ENCODE measurements at regions not wholly inside any gene's neighbourhood (a gene's known extent, or its start where the extent isn't known, plus 50 kb on each side); places are given as distances from the start of the nearest gene placed in this dataset.

DNA sequence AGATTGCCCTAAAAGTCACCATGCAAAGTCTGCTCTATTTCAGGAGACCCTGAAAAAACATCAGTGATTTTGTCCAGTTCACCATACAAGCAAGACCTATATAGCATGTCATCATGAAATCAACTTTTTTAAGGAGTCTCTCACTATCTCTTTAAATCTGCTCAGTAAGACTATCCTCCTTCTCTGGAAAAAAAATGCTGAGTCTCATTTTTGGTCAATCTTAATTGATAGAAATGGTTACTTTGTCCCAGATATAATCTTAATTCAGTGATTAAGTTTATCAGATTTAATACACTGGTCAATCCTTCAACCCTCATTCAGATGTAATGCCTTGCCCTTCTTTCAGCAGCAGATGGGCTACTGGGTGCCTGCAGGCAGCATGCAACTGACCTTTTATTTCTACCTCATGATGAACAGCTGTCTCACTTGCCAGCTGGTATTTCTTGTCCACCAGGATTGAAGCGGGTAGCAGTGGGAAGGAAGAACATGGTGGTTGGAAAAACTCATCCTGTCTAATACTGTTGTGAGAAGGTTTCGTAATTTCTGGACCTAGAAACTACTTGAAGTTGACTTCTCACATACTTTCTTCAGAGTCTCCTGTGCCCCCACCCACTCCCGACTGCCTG is 375.3 kb downstream of the DNAH5 start:
- TF ChIP-seq, protein P1, sequence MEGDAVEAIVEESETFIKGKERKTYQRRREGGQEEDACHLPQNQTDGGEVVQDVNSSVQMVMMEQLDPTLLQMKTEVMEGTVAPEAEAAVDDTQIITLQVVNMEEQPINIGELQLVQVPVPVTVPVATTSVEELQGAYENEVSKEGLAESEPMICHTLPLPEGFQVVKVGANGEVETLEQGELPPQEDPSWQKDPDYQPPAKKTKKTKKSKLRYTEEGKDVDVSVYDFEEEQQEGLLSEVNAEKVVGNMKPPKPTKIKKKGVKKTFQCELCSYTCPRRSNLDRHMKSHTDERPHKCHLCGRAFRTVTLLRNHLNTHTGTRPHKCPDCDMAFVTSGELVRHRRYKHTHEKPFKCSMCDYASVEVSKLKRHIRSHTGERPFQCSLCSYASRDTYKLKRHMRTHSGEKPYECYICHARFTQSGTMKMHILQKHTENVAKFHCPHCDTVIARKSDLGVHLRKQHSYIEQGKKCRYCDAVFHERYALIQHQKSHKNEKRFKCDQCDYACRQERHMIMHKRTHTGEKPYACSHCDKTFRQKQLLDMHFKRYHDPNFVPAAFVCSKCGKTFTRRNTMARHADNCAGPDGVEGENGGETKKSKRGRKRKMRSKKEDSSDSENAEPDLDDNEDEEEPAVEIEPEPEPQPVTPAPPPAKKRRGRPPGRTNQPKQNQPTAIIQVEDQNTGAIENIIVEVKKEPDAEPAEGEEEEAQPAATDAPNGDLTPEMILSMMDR (IDR thresholded peaks at IDR 0.05; ENCODE audit: unreplicated experiment): no peak
- H3K27me3 Mint-ChIP-seq (ENCODE audit: insufficient read depth, unreplicated experiment): no peaks in the 10 kb centered on the region
- no peak for DNase-seq (ENCODE audit: unreplicated experiment)
- POLR2A ChIA-PET: no interaction called here
- H3K9me3 Mint-ChIP-seq (ENCODE audit: unreplicated experiment): no peaks in the 10 kb centered on the region
- intact Hi-C loops (cut with micrococcal nuclease): loop anchor here (5.0 kb wide), 1 partner anchor 98 kb away; no protein-coding TSS in a partner anchor
- peaks cover 9% of the 10 kb centered on the region for H3K4me1 Mint-ChIP-seq (ENCODE audit: insufficient read depth, unreplicated experiment)
- H3K36me3 Mint-ChIP-seq (ENCODE audit: insufficient read depth, unreplicated experiment): no peaks in the 10 kb centered on the region
- H3K27ac Mint-ChIP-seq (ENCODE audit: low read depth, unreplicated experiment): no peak overlapping the region
- BruUV-seq (replicated peaks): no TSS peak
- no peak overlapping the region for H3K4me3 Mint-ChIP-seq (ENCODE audit: unreplicated experiment)
- CTCF ChIA-PET: interaction anchor here (0.8 kb wide), 1 partner anchor 17 kb away, joined by 4 read pairs; no protein-coding TSS in a partner anchor

DNA sequence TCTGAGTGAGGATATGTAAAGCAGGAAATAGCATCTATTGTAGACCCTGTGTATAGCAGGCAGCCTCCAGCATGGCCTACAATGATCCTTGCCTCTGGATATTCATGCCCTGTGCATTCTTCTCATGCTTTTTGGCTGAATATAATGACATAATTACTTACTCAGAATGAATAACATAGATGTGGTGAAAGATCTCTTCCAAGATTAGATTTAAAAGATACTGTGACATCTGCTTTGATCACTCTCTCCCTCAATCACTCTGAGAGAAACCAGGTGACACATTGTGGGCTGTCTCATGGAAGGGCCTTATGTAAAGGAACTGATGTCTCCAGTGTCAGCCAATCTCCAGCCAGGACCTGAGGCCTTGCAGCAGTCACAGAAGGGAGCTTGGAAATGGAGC is 376.7 kb downstream of the DNAH5 start:
- DNase-seq (ENCODE audit: unreplicated experiment): peak; percentile 21
- H3K9me3 Mint-ChIP-seq (ENCODE audit: unreplicated experiment): peaks cover 11% of the 10 kb centered on the region
- no peaks in the 10 kb centered on the region for H3K27me3 Mint-ChIP-seq (ENCODE audit: insufficient read depth, unreplicated experiment)
- CTCF ChIA-PET: interaction anchor here (0.9 kb wide), 1 partner anchor 25 kb away, joined by 3 read pairs; no protein-coding TSS in a partner anchor
- no peak overlapping the region for H3K4me3 Mint-ChIP-seq (ENCODE audit: unreplicated experiment)
- POLR2A ChIA-PET: no interaction called here
- peak overlapping the region; percentile 54 for H3K27ac Mint-ChIP-seq (ENCODE audit: low read depth, unreplicated experiment)
- TF ChIP-seq, protein P1 (IDR thresholded peaks at IDR 0.05; ENCODE audit: unreplicated experiment): no peak
- peaks cover 9% of the 10 kb centered on the region for H3K4me1 Mint-ChIP-seq (ENCODE audit: insufficient read depth, unreplicated experiment)
- BruUV-seq (replicated peaks): no TSS peak
- H3K36me3 Mint-ChIP-seq (ENCODE audit: insufficient read depth, unreplicated experiment): no peaks in the 10 kb centered on the region
- intact Hi-C loops (cut with micrococcal nuclease): loop anchor here (5.0 kb wide), 1 partner anchor 99 kb away; no protein-coding TSS in a partner anchor

DNA sequence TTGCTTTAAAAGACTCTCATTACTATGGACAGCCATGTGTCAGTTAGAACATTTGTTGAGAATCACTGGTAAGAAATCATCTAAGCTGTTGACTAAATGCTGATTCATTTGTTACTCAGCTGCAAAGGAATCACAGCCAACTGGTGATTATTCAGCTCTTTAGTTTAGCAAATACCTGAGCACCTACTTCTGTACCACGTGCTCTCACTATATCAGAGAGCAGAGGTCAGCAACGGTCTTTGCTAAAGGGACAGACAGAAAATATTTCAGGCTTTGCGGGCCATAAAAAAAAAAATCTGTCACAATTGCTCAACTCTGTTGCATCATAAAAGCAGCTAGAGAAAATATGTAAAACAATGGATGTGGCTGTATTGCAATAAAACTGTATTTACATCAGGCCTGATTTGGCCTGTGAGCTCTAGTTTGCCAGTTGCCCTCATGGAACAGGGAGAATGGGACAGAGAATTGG is 377.6 kb downstream of the DNAH5 start:
- Mint-ChIP-seq H3K4me1 (ENCODE audit: insufficient read depth, unreplicated experiment) (peaks cover 9% of the 10 kb centered on the region), H3K9me3 (ENCODE audit: unreplicated experiment) (peaks cover 13% of the 10 kb centered on the region), H3K36me3 (ENCODE audit: insufficient read depth, unreplicated experiment) (no peaks in the 10 kb centered on the region), H3K27me3 (ENCODE audit: insufficient read depth, unreplicated experiment) (no peaks in the 10 kb centered on the region), H3K27ac (ENCODE audit: low read depth, unreplicated experiment) (peak overlapping the region; percentile 54), H3K4me3 (ENCODE audit: unreplicated experiment) (no peak overlapping the region)
- no TSS peak for BruUV-seq (replicated peaks)
- intact Hi-C loops (cut with micrococcal nuclease): loop anchor here (1.0 to 5.0 kb wide), 2 partner anchors 24 to 100 kb away; no protein-coding TSS in a partner anchor
- CTCF ChIA-PET: interaction anchor here (0.6 to 1.4 kb wide), 6 partner anchors 24 to 704 kb away, joined by 3 to 5 read pairs (median 4); no protein-coding TSS in a partner anchor
- POLR2A ChIA-PET: interaction anchor here (0.6 to 1.2 kb wide), 14 partner anchors 10 to 633 kb away, joined by 3 to 6 read pairs (median 3); no protein-coding TSS in a partner anchor
- DNase-seq (ENCODE audit: unreplicated experiment): peak; percentile 88
- TF ChIP-seq, protein P1 (IDR thresholded peaks at IDR 0.05; ENCODE audit: unreplicated experiment): no peak

DNA sequence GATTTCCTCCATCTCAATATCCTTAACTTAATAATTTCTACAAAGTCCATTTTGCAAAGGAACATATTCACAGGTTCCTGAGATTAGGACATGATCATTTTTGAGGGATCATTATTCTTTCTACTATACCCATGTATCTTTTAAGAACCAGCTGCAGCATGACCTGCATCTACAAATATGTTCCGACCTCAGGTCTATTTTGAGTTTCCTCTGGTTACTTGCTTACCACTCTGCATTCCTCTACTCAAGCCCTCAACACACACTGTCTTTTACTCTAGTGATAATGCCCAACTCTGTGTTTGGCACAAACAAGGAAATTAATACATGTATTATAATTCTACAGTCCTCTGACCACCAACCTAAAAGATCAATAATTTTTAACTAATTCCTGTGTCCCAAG is 386.1 kb downstream of the DNAH5 start:
- intact Hi-C loops (cut with micrococcal nuclease): no loop called here
- BruUV-seq (replicated peaks): no TSS peak
- Mint-ChIP-seq H3K36me3 (ENCODE audit: insufficient read depth, unreplicated experiment) (no peaks in the 10 kb centered on the region), H3K4me3 (ENCODE audit: unreplicated experiment) (no peak overlapping the region), H3K4me1 (ENCODE audit: insufficient read depth, unreplicated experiment) (no peaks in the 10 kb centered on the region), H3K27ac (ENCODE audit: low read depth, unreplicated experiment) (no peak overlapping the region), H3K27me3 (ENCODE audit: insufficient read depth, unreplicated experiment) (no peaks in the 10 kb centered on the region), H3K9me3 (ENCODE audit: unreplicated experiment) (peaks cover 8% of the 10 kb centered on the region)
- POLR2A ChIA-PET: no interaction called here
- DNase-seq (ENCODE audit: unreplicated experiment): no peak
- TF ChIP-seq, protein P1 (IDR thresholded peaks at IDR 0.05; ENCODE audit: unreplicated experiment): no peak
- CTCF ChIA-PET: no interaction called here

Data from MCF 10A (cell line).